HL-60 (cell line): ENCODE measurements at regions not wholly inside any gene's neighbourhood (a gene's known extent, or its start where the extent isn't known, plus 50 kb on each side); places are given as distances from the start of the nearest gene placed in this dataset.

Source experiments
- GABPA ChIP-seq: IDR thresholded peaks from 2 replicates; pipeline ENCODE4 v1.6.1; 2012; ENCODE audit warnings: low read depth
- POLR2AphosphoS5 ChIP-seq: IDR thresholded peaks from 2 replicates; pipeline ENCODE4 v1.6.1; 2012; ENCODE audit warnings: low read depth
- TF ChIP-seq, protein P1 (sequence below): IDR thresholded peaks from one replicate; pipeline ENCODE4 v1.5.1; 2011; ENCODE audit warnings: low read length, control low read depth, inconsistent platforms; ENCODE audit not compliant: insufficient read depth
- TF ChIP-seq, protein P2 (sequence below): IDR thresholded peaks from 2 replicates; pipeline ENCODE4 v1.6.1; 2012; ENCODE audit warnings: low read depth; ENCODE audit not compliant: insufficient replicate concordance

DNA sequence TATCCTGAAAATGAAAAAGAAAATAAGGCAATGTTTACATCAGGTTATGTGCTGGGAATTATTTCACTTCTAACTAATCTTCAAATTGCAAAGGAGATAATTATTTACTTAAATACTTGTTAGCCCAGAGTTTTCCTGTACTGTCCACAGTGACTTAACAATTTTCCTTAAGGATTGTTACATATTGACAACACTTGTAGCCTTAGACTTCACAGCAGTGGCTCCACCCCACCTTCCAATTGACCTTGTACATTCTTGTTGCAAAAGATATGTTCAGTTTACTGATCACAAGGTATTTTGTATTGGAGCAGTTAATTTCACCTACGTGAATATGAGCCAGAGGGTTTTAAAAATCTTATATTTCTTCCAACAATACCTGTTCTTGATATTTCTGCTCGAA lies 376.9 kb downstream of the CNTN6 start:
- TF ChIP-seq, protein P1, sequence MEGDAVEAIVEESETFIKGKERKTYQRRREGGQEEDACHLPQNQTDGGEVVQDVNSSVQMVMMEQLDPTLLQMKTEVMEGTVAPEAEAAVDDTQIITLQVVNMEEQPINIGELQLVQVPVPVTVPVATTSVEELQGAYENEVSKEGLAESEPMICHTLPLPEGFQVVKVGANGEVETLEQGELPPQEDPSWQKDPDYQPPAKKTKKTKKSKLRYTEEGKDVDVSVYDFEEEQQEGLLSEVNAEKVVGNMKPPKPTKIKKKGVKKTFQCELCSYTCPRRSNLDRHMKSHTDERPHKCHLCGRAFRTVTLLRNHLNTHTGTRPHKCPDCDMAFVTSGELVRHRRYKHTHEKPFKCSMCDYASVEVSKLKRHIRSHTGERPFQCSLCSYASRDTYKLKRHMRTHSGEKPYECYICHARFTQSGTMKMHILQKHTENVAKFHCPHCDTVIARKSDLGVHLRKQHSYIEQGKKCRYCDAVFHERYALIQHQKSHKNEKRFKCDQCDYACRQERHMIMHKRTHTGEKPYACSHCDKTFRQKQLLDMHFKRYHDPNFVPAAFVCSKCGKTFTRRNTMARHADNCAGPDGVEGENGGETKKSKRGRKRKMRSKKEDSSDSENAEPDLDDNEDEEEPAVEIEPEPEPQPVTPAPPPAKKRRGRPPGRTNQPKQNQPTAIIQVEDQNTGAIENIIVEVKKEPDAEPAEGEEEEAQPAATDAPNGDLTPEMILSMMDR, result no peak
- TF ChIP-seq, protein P2, sequence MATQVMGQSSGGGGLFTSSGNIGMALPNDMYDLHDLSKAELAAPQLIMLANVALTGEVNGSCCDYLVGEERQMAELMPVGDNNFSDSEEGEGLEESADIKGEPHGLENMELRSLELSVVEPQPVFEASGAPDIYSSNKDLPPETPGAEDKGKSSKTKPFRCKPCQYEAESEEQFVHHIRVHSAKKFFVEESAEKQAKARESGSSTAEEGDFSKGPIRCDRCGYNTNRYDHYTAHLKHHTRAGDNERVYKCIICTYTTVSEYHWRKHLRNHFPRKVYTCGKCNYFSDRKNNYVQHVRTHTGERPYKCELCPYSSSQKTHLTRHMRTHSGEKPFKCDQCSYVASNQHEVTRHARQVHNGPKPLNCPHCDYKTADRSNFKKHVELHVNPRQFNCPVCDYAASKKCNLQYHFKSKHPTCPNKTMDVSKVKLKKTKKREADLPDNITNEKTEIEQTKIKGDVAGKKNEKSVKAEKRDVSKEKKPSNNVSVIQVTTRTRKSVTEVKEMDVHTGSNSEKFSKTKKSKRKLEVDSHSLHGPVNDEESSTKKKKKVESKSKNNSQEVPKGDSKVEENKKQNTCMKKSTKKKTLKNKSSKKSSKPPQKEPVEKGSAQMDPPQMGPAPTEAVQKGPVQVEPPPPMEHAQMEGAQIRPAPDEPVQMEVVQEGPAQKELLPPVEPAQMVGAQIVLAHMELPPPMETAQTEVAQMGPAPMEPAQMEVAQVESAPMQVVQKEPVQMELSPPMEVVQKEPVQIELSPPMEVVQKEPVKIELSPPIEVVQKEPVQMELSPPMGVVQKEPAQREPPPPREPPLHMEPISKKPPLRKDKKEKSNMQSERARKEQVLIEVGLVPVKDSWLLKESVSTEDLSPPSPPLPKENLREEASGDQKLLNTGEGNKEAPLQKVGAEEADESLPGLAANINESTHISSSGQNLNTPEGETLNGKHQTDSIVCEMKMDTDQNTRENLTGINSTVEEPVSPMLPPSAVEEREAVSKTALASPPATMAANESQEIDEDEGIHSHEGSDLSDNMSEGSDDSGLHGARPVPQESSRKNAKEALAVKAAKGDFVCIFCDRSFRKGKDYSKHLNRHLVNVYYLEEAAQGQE, result no peak
- TF ChIP-seq GABPA, result no peak
- TF ChIP-seq POLR2AphosphoS5, result no peak
